GM18498 (cell line): ENCODE measurements at regions not wholly inside any gene's neighbourhood (a gene's known extent, or its start where the extent isn't known, plus 50 kb on each side); places are given as distances from the start of the nearest gene placed in this dataset.
A peak's percentile ranks its signal among the peaks of the same experiment; 100 is the strongest.

Source experiments
- ATAC-seq: cut with Tn5 transposase; IDR thresholded peaks from one replicate; pipeline ENCODE4 v1.9.1; 2021; ENCODE audit warnings: mild to moderate bottlenecking, moderate library complexity; ENCODE audit not compliant: unreplicated experiment

- no peak for ATAC-seq
Observed at GRCh38 chr15:79373113-79373512, 59.0 kb upstream of the MINAR1 start.

- ATAC-seq = no peak
Observed at GRCh38 chr15:79373728-79374127, 58.4 kb upstream of the MINAR1 start.

GRCh38 chr15:79376383-79376782, 55.8 kb upstream of the MINAR1 start:
- ATAC-seq = no peak

- ATAC-seq = no peak
Observed at GRCh38 chr15:79378394-79379109, 53.6 kb upstream of the MINAR1 start.

GRCh38 chr15:79380755-79381497, 51.2 kb upstream of the MINAR1 start:
- ATAC-seq = peak; percentile 68

GRCh38 chr15:79381593-79381992, 50.5 kb upstream of the MINAR1 start:
- ATAC-seq = no peak
